ENCODE measurements at regions not wholly inside any gene's neighbourhood (a gene's known extent, or its start where the extent isn't known, plus 50 kb on each side); places are given as distances from the start of the nearest gene placed in this dataset.

- H3K27me3 ChIP-seq (ENCODE audit: control insufficient read depth in 1 of 2, insufficient read depth in 2 of 2, low read length in 2 of 2): no peaks in the 10 kb centered on the region
- DNase-seq (ENCODE audit: low spot score) (no peak), FAIRE-seq (no peak), ATAC-seq (no peak)
- H3K36me3 ChIP-seq (replicated peaks in 1 of 2; ENCODE audit: control insufficient read depth in 1 of 2, insufficient read depth in 2 of 2, low read length in 2 of 2): no peaks in the 10 kb centered on the region
- H3K9ac ChIP-seq (ENCODE audit: insufficient read depth, low read depth, low read length): no peak overlapping the region
- no peaks in the 10 kb centered on the region for H3K79me2 ChIP-seq (ENCODE audit: insufficient read depth, low read length)
- no peak overlapping the region for H3K4me2 ChIP-seq (ENCODE audit: low read depth, low read length)
- in situ Hi-C loops (cut with HindIII; ENCODE audit: extremely low pct_ligation_motif_present, low pct_unique_long_range_greater_than_20kb) (no loop called here), intact Hi-C loops (cut with micrococcal nuclease; ENCODE audit: unreplicated experiment) (no loop called here)
- H4K20me1 ChIP-seq (ENCODE audit: insufficient read depth, low read length): no peaks in the 10 kb centered on the region
- ChIA-PET CTCF (ENCODE audit: low intra/inter-chr PET ratio, low total read pairs) (no interaction called here), POLR2A (no interaction called here)
- H3K9me3 ChIP-seq (ENCODE audit: low read length): no peaks in the 10 kb centered on the region
- WGBS (ENCODE audit: low lambda C conversion rate): 3% methylated on average over 5 of the region's 5 CpGs
- H3K27ac ChIP-seq (ENCODE audit: extremely low read length, insufficient read depth, low read length): no peak overlapping the region
- BruUV-seq (replicated peaks): no TSS peak
- no peak overlapping the region for H3K4me3 ChIP-seq (replicated peaks in 1 of 3; ENCODE audit: insufficient read depth in 1 of 3, low read depth in 2 of 3, low read length in 3 of 3)
- no peak overlapping the region for H2AFZ ChIP-seq (ENCODE audit: low read length)
- no peaks in the 10 kb centered on the region for H3K4me1 ChIP-seq (ENCODE audit: insufficient read depth, low read length)
- TF ChIP-seq KDM1A (CRISPR knock-in tag; IDR thresholded peaks at IDR 0.05) (no peak), ZNF788 (CRISPR knock-in tag; IDR thresholded peaks at IDR 0.05; ENCODE audit: borderline replicate concordance) (no peak), SIX4 (CRISPR knock-in tag; IDR thresholded peaks at IDR 0.05) (no peak), ZNF484 (CRISPR knock-in tag; IDR thresholded peaks at IDR 0.05; ENCODE audit: borderline replicate concordance, low read depth) (no peak), JDP2 (CRISPR knock-in tag; IDR thresholded peaks at IDR 0.05; ENCODE audit: borderline replicate concordance) (no peak), ZBTB42 (CRISPR knock-in tag; IDR thresholded peaks at IDR 0.05) (no peak), ZNF710 (CRISPR knock-in tag; IDR thresholded peaks at IDR 0.05; ENCODE audit: borderline replicate concordance) (no peak), SIX1 (CRISPR knock-in tag; IDR thresholded peaks at IDR 0.05; ENCODE audit: borderline replicate concordance) (no peak), ZFP36L1 (CRISPR knock-in tag; IDR thresholded peaks at IDR 0.05) (no peak), KLF6 (CRISPR knock-in tag; IDR thresholded peaks at IDR 0.05) (no peak), AGO1 (IDR thresholded peaks at IDR 0.05; ENCODE audit: low read depth, low read length, poor library complexity, severe bottlenecking) (no peak), ZNF605 (CRISPR knock-in tag; IDR thresholded peaks at IDR 0.05) (no peak), MBNL3 (CRISPR knock-in tag; conservative IDR thresholded peaks at IDR 0.05) (no peak), CEBPZ (IDR thresholded peaks at IDR 0.05; ENCODE audit: low read length) (no peak)
- TF ChIP-seq, protein P1, sequence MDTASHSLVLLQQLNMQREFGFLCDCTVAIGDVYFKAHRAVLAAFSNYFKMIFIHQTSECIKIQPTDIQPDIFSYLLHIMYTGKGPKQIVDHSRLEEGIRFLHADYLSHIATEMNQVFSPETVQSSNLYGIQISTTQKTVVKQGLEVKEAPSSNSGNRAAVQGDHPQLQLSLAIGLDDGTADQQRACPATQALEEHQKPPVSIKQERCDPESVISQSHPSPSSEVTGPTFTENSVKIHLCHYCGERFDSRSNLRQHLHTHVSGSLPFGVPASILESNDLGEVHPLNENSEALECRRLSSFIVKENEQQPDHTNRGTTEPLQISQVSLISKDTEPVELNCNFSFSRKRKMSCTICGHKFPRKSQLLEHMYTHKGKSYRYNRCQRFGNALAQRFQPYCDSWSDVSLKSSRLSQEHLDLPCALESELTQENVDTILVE (CRISPR knock-in tag; IDR thresholded peaks at IDR 0.05): no peak
- TF ChIP-seq, protein P2, sequence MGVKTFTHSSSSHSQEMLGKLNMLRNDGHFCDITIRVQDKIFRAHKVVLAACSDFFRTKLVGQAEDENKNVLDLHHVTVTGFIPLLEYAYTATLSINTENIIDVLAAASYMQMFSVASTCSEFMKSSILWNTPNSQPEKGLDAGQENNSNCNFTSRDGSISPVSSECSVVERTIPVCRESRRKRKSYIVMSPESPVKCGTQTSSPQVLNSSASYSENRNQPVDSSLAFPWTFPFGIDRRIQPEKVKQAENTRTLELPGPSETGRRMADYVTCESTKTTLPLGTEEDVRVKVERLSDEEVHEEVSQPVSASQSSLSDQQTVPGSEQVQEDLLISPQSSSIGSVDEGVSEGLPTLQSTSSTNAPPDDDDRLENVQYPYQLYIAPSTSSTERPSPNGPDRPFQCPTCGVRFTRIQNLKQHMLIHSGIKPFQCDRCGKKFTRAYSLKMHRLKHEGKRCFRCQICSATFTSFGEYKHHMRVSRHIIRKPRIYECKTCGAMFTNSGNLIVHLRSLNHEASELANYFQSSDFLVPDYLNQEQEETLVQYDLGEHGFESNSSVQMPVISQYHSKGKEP (CRISPR knock-in tag; IDR thresholded peaks at IDR 0.05): no peak
- TF ChIP-seq, protein P3, sequence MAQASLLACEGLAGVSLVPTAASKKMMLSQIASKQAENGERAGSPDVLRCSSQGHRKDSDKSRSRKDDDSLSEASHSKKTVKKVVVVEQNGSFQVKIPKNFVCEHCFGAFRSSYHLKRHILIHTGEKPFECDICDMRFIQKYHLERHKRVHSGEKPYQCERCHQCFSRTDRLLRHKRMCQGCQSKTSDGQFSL (CRISPR knock-in tag; IDR thresholded peaks at IDR 0.05): no peak
Observed at GRCh38 chr2:75772908-75773630, 62.4 kb upstream of the GCFC2 start.
